ENCODE measurements at regions not wholly inside any gene's neighbourhood (a gene's known extent, or its start where the extent isn't known, plus 50 kb on each side); places are given as distances from the start of the nearest gene placed in this dataset.

DNA sequence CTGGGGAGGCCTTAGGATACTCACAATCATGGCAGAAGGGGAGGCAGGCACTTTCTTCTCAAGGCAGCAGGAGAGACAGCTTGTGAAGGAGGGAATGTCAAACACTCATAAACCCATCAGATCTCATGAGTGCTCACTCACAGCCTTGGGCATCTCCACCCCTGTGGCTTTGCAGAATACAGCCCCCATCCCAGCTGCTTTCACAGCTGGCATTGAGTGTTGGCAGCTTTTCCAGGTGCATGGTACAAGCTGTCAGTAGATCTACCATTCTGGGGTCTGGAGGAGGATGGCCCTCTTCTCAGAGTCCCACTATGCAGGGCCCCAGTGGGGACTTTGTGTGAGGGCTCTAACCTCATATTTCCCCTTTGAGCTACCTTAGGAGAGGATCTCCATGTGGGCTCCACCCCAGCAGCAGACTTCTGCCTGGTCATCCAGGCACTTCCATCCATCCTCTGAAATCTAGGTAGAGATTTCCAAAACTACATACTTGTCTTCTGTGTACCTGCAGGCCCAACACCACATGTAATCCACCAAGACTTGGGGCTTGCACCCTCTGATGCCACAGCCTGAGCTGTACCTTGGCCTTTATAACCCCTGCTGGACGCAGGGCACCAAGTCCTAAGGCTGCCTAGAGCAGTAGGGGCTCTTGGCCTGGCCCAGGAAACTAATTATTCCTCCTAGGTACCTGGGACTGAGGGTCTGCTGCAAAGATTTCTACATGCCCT lies 404.2 kb upstream of the EPHA6 start:
- no peaks in the 10 kb centered on the region for H3K36me3 Mint-ChIP-seq
- TF ChIP-seq, protein P1, sequence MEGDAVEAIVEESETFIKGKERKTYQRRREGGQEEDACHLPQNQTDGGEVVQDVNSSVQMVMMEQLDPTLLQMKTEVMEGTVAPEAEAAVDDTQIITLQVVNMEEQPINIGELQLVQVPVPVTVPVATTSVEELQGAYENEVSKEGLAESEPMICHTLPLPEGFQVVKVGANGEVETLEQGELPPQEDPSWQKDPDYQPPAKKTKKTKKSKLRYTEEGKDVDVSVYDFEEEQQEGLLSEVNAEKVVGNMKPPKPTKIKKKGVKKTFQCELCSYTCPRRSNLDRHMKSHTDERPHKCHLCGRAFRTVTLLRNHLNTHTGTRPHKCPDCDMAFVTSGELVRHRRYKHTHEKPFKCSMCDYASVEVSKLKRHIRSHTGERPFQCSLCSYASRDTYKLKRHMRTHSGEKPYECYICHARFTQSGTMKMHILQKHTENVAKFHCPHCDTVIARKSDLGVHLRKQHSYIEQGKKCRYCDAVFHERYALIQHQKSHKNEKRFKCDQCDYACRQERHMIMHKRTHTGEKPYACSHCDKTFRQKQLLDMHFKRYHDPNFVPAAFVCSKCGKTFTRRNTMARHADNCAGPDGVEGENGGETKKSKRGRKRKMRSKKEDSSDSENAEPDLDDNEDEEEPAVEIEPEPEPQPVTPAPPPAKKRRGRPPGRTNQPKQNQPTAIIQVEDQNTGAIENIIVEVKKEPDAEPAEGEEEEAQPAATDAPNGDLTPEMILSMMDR (conservative IDR thresholded peaks at IDR 0.05), result no peak
- no peak overlapping the region for H3K4me3 Mint-ChIP-seq
- no peaks in the 10 kb centered on the region for H3K27me3 Mint-ChIP-seq
- no peaks in the 10 kb centered on the region for H3K9me3 Mint-ChIP-seq
- H3K4me1 Mint-ChIP-seq (ENCODE audit: unreplicated experiment), result no peaks in the 10 kb centered on the region
- DNase-seq (ENCODE audit: extremely low spot score, unreplicated experiment), result no peak
- no peak overlapping the region for H3K27ac Mint-ChIP-seq

DNA sequence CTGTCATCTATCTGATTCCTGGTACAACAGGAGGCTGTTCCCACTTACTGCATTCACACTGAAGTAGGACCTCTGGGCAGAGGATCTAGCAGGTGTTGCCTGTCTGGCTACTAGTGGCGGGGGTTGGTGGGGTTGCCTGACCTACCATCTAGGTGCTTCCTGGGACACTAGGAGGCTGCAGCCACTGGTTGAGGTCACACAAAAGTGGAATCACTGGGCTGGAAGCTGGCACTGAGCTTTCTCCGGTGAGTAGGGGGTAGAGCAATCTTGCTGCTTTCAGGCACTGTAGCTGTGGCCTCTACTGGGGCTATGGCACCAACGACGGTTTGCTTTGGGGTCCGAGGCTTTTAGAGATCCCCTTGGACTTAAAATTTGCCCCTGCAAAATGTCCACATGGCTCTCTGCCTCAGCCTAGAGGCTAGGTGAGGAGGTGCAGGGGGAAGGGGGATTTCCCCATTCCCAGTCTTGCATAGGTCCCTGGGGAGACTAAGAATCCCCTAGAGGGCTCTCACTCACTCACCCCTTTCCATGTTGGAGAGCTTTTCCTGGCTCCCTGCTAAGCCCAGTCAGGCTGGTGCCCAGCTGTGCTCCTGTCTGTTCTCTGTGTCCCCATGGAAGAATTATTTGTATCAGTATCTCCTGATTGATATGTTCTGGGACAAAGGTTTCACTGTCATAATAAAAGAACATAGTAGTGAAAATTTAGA lies 397.7 kb upstream of the EPHA6 start:
- no peaks in the 10 kb centered on the region for H3K4me1 Mint-ChIP-seq (ENCODE audit: unreplicated experiment)
- no peaks in the 10 kb centered on the region for H3K9me3 Mint-ChIP-seq
- peaks cover 3% of the 10 kb centered on the region for H3K27me3 Mint-ChIP-seq
- H3K36me3 Mint-ChIP-seq, result no peaks in the 10 kb centered on the region
- H3K27ac Mint-ChIP-seq, result no peak overlapping the region
- DNase-seq (ENCODE audit: extremely low spot score, unreplicated experiment), result no peak
- TF ChIP-seq, protein P1 (conservative IDR thresholded peaks at IDR 0.05), result no peak
- H3K4me3 Mint-ChIP-seq, result no peak overlapping the region

DNA sequence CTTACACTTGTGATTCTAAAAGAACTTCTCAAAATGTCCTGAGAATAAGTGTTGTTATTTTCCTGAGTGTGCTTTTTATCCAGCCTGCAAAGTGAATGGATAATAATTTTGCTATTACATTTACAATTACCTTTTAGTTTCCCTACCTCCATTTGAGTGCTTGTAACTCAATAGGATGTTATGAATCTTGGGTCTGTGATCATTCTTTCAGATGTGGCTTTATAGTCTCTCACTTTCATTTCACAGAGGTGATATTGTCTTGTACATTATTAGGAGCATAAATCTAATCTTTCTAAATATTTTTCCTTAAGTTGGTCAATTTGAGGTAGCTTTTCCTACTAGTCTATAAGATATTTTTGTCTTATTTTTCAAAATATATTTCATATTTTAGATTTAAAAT lies 386.3 kb upstream of the EPHA6 start:
- Mint-ChIP-seq H3K27ac (no peak overlapping the region), H3K4me3 (no peak overlapping the region), H3K4me1 (ENCODE audit: unreplicated experiment) (no peaks in the 10 kb centered on the region)

DNA sequence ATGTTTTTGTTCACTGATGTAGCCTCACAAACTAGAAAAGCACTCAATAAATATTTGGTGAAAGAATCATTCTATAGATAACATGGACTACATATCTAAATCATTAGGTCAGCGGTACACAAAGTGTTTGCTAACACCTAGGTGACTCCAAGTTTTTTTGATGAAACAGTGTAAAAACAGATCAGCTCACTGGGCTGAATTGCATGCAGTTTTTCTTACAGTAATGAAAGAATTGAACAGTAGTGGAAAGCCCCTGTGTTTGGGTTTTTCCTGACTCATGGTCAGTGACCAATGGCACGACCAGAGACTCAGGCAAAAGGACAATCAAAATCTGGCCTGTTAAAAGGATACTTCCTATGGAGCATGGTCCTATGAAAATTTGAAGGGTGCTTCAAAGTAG lies 384.3 kb upstream of the EPHA6 start:
- TF ChIP-seq, protein P1 (conservative IDR thresholded peaks at IDR 0.05), result no peak
- no peak overlapping the region for H3K27ac Mint-ChIP-seq
- DNase-seq (ENCODE audit: extremely low spot score, unreplicated experiment), result no peak
- no peaks in the 10 kb centered on the region for H3K9me3 Mint-ChIP-seq
- H3K27me3 Mint-ChIP-seq, result no peaks in the 10 kb centered on the region
- H3K36me3 Mint-ChIP-seq, result no peaks in the 10 kb centered on the region
- H3K4me1 Mint-ChIP-seq (ENCODE audit: unreplicated experiment), result no peaks in the 10 kb centered on the region
- no peak overlapping the region for H3K4me3 Mint-ChIP-seq

More for the DNA sequence above, 386.3 kb upstream of the EPHA6 start:
- Mint-ChIP-seq H3K9me3 (no peaks in the 10 kb centered on the region), H3K36me3 (no peaks in the 10 kb centered on the region), H3K27me3 (no peaks in the 10 kb centered on the region)
- DNase-seq (ENCODE audit: extremely low spot score, unreplicated experiment), result no peak
- TF ChIP-seq, protein P1 (conservative IDR thresholded peaks at IDR 0.05), result no peak

DNA sequence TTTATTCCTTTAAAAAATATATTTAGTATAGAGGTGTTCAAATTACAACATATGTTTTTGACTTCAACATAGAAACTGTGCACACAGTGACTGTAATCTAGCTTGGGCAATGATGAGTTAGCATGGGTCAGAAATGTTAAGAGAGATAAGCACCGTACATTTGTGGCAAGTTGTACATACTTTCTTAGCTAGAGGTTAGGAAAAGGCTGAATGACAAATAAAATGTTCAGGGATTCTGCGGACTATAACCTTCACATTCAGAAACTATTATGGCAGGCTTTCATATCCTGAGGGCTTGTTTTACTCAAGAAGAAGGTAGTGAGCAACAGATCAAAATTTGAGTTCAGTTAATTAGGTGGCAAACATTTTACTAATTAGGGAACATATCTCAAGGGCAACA lies 379.7 kb upstream of the EPHA6 start:
- Mint-ChIP-seq H3K9me3 (peaks cover 5% of the 10 kb centered on the region), H3K27ac (no peak overlapping the region), H3K36me3 (no peaks in the 10 kb centered on the region), H3K27me3 (no peaks in the 10 kb centered on the region), H3K4me1 (ENCODE audit: unreplicated experiment) (no peaks in the 10 kb centered on the region), H3K4me3 (no peak overlapping the region)
- TF ChIP-seq, protein P1 (conservative IDR thresholded peaks at IDR 0.05), result no peak
- no peak for DNase-seq (ENCODE audit: extremely low spot score, unreplicated experiment)

Measured in type B pancreatic cell (in vitro differentiated cells).